Mucosa of descending colon (tissue), 3 donors: ENCODE measurements at regions not wholly inside any gene's neighbourhood (a gene's known extent, or its start where the extent isn't known, plus 50 kb on each side); places are given as distances from the start of the nearest gene placed in this dataset.
A peak's percentile ranks its signal among the peaks of the same experiment; 100 is the strongest.

Source experiments
- ATAC-seq: fragments of 200-7000 bp; cut with Tn5 transposase; one replicate; pipeline ENCODE4 v1.9.1; 2020; ENCODE audit warnings: mild to moderate bottlenecking, moderate library complexity
- DNase-seq, 3 donors: peaks; one replicate each; pipeline ENCODE4 v3.0.0-alpha.2; 2020
- H3K36me3 ChIP-seq: fragments of 200-600 bp; one replicate; pipeline ENCODE4 v1.8.0; 2021; ENCODE audit warnings: low read depth, mild to moderate bottlenecking
- H3K4me1 ChIP-seq: fragments of 200-600 bp; one replicate; pipeline ENCODE4 v1.8.0; 2021; ENCODE audit warnings: low read depth, mild to moderate bottlenecking
- H3K4me3 ChIP-seq: fragments of 200-600 bp; one replicate; pipeline ENCODE4 v1.8.0; 2021; ENCODE audit warnings: mild to moderate bottlenecking
- H3K9me3 ChIP-seq: fragments of 200-600 bp; one replicate; pipeline ENCODE4 v1.8.0; 2021; ENCODE audit warnings: mild to moderate bottlenecking
- intact Hi-C, 2 donors: fragments of 100-400 bp; cut with DNase I in 1 of 2; cut with micrococcal nuclease in 1 of 2; formaldehyde crosslinking; loops; one replicate each; pipeline versions ENCODE4 v1.11.0 to v1.11.1; 2022; cut with DNase I, micrococcal nuclease
- TF ChIP-seq, protein P1 (sequence below): fragments of 200-600 bp; IDR thresholded peaks from one replicate; pipeline ENCODE4 v1.8.0; 2022; ENCODE audit warnings: antibody characterized with exemption, mild to moderate bottlenecking
- donor health status: DM: no; HTN: no; CAD: no; lungs with moderate emphysema.
- donor health status: DM: no; HTN: no; CAD: no.
- donor health status: DM: no; HTN: yes; CAD: no.

DNA sequence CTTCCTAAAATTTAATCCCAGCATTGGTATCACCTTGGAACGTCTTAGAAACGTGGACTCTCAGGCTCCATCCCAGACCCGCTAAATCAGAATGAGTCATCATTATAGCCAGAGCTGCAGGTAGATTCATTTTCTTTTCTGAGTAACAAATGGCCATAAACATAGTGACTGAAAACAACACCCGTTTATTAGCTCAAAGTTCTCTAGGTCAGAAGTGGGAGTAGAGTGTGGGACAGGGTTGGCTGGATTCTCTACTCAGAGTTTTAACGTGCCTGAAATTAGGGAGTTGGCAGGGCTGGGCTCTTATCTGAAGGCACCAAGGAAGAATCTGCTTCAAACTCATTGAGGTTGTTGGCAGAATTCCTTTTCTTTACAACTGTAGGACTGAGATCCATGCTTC lies 101.8 kb upstream of the C1QTNF7 start:
- no peaks in the 10 kb centered on the region for H3K36me3 ChIP-seq
- intact Hi-C loops, result no loop called here
- peak; percentile 95 for ATAC-seq
- no peaks in the 10 kb centered on the region for H3K4me1 ChIP-seq
- peak in 1 of 3 donors; percentile 42 for DNase-seq
- H3K4me3 ChIP-seq, result no peak overlapping the region
- TF ChIP-seq, protein P1, sequence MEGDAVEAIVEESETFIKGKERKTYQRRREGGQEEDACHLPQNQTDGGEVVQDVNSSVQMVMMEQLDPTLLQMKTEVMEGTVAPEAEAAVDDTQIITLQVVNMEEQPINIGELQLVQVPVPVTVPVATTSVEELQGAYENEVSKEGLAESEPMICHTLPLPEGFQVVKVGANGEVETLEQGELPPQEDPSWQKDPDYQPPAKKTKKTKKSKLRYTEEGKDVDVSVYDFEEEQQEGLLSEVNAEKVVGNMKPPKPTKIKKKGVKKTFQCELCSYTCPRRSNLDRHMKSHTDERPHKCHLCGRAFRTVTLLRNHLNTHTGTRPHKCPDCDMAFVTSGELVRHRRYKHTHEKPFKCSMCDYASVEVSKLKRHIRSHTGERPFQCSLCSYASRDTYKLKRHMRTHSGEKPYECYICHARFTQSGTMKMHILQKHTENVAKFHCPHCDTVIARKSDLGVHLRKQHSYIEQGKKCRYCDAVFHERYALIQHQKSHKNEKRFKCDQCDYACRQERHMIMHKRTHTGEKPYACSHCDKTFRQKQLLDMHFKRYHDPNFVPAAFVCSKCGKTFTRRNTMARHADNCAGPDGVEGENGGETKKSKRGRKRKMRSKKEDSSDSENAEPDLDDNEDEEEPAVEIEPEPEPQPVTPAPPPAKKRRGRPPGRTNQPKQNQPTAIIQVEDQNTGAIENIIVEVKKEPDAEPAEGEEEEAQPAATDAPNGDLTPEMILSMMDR, result no peak
- no peaks in the 10 kb centered on the region for H3K9me3 ChIP-seq

DNA sequence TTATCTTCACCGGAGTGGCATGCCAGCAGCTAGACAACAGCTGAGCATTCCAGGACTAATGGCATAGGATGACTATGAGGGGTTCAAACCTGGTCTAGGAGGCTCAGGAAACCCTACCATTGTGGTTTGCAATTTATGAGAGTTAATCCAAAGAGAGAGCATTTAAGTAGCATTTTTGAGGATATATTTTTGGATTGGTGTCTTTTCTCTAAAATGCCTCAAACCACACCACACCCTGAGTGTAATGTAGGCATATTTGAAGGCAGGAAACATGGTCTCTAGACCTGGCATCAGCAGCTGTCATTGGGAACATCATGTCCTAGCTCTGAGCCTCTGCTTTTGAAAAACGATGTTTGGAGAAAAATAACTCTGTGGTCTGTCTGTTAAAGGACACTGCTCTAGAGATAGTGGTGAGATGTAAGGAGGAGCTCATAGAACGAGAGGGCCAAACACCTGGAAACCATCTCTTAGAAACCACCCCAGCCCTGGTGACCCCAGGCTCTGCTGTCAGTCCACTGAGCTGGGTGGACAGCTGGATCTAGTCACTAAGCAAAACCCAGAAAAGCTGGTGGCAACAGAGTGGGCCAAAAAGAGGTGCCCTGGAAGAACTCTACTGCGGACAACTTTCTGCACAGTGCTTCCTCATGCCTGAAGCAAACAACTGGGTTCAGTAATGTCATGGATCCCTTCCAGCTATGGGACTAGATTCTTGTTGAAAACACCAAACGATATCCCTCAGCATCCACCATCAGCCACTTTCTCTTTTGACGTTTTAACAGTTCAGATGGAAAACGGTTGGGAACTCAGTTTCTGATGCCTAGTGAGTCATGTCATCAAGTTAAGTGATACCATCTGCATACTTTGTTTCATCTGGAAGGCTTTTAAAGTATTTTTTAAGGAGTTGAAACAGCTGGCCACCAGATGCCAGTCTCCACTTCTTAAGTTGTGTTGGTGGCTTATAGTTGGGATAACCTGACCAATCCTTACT lies 100.2 kb upstream of the C1QTNF7 start:
- intact Hi-C loops, result no loop called here

DNA sequence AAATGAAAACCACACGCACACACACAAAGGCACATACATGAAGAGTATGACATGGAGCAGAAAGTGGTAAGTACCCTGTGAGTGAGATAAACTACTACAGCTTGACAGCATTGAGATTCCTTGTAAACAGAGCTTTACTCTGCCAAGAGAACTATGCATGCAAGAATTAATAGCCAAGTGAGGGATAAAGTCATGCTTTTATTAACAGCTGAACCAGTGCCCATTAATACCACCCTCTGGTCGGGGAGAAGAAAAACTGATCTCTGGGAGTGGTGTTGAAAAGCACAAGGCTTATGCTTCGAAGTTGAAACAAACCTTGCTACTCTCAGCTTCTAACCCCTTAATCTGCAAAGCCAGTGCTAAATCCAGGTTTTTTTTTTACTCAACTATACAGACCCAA lies 95.9 kb upstream of the C1QTNF7 start:
- Histone ChIP-seq H3K9me3 (no peaks in the 10 kb centered on the region), H3K36me3 (no peaks in the 10 kb centered on the region), H3K4me3 (no peak overlapping the region), H3K4me1 (no peaks in the 10 kb centered on the region)
- no peak for ATAC-seq
- TF ChIP-seq, protein P1, result no peak
- intact Hi-C loops, result no loop called here
- DNase-seq, result no peak

More for the DNA sequence above, 100.2 kb upstream of the C1QTNF7 start:
- no peaks in the 10 kb centered on the region for H3K9me3 ChIP-seq
- ATAC-seq, result no peak
- TF ChIP-seq, protein P1, result no peak
- DNase-seq, result no peak
- H3K4me3 ChIP-seq, result no peak overlapping the region
- H3K36me3 ChIP-seq, result no peaks in the 10 kb centered on the region
- no peaks in the 10 kb centered on the region for H3K4me1 ChIP-seq

DNA sequence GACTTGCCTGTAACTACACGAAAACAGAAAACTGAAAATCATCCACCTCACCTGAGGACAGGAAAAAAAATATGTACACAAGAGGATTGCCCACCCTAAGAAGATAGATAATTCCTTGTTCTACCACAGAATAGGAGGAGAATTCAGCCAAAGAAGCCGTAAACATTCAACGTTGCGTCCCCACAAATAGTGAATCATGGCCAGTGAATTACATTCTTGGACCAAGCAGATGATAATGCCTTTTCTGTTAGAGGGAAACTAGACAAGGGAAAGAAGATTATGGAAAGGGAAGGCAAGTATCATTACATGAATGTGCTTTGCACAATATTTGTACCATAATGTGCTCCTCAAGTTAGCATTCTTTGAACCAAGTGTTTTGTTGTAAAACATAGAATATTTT lies 95.5 kb upstream of the C1QTNF7 start:
- TF ChIP-seq, protein P1, result no peak
- DNase-seq (no peak), ATAC-seq (no peak)
- H3K4me1 ChIP-seq, result no peaks in the 10 kb centered on the region
- intact Hi-C loops, result no loop called here
- H3K4me3 ChIP-seq, result no peak overlapping the region
- H3K36me3 ChIP-seq, result no peaks in the 10 kb centered on the region
- H3K9me3 ChIP-seq, result no peaks in the 10 kb centered on the region

DNA sequence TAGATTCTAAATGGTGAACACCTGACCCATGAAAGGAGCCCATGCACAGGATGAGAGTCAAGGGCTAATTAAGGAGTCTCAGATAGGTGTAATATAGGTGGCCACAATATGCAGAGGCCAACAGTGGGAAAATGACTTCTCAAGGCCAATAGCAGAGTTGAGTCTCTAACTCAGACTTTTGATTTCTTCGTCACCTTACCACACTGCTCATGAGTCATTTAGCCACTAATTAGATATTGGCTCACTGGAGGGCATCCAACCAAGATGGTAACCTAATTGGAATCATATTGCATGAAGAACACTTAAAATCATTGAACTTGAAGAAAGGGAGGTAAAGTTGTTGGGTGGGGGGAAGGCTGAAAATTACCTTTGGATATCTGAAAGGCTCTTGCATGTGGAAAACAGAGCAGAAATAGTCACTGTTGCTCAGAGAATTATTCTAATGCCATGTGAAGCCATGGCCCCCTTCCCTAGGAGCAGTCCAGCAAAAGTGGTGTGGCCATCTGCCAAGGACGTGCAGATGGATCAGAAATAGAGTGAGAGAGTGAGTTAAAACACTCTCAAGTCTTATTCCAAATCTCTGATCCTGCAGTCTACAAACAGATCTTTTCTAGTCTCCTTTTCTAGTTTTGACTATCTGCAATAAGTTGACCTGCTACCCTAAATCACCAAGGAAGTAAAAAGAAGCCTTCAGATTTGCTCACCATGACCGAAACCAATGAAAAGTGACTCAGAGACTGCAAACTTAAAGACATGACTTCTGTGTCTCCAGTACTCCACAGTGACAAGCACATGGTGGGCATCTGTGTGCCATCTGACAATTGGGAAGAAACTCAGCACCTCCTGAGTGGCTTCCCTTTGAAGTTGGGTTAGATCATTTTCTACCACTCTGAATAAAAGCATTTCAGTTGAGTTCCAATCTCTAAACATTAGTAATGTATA lies 93.9 kb upstream of the C1QTNF7 start:
- TF ChIP-seq, protein P1, result no peak
- intact Hi-C loops, result no loop called here
- Histone ChIP-seq H3K9me3 (no peaks in the 10 kb centered on the region), H3K4me1 (no peaks in the 10 kb centered on the region), H3K4me3 (no peak overlapping the region), H3K36me3 (no peaks in the 10 kb centered on the region)
- DNase-seq (no peak), ATAC-seq (no peak)
